Left ventricle myocardium inferior (tissue), 1 donor: ENCODE measurements at regions not wholly inside any gene's neighbourhood (a gene's known extent, or its start where the extent isn't known, plus 50 kb on each side); places are given as distances from the start of the nearest gene placed in this dataset.

Experiments used
- DNase-seq: peaks from one replicate; pipeline ENCODE4 v3.0.0-alpha.2; 2020
- H3K27ac ChIP-seq: fragments of 200-600 bp; replicated peaks from 2 replicates; pipeline ENCODE4 v1.8.0; 2021
- H3K27me3 ChIP-seq: fragments of 200-600 bp; 2 replicates; pipeline ENCODE4 v1.8.0; 2021; ENCODE audit warnings: low read depth
- H3K36me3 ChIP-seq: fragments of 200-600 bp; 2 replicates; pipeline ENCODE4 v1.8.0; 2021
- H3K4me1 ChIP-seq: fragments of 200-600 bp; 2 replicates; pipeline ENCODE4 v1.8.0; 2021
- H3K4me3 ChIP-seq: fragments of 200-600 bp; 2 replicates; pipeline ENCODE4 v1.8.0; 2021; ENCODE audit warnings: mild to moderate bottlenecking, moderate library complexity
- H3K9me3 ChIP-seq: fragments of 200-600 bp; replicated peaks from 2 replicates; pipeline ENCODE4 v1.8.0; 2021
- CTCF ChIP-seq: fragments of 200-600 bp; IDR thresholded peaks from 2 replicates; pipeline ENCODE4 v1.8.0; 2021; ENCODE audit warnings: antibody characterized with exemption, mild to moderate bottlenecking, borderline replicate concordance
- intact Hi-C: fragments of 100-400 bp; cut with micrococcal nuclease; formaldehyde crosslinking; loops from one replicate; pipeline ENCODE4 v1.11.0; 2022
- donor health status: DM: no; HTN: yes; CAD: no; lungs with severe emphysema.

- no peak overlapping the region for H3K4me3 ChIP-seq
- H3K36me3 ChIP-seq = no peaks in the 10 kb centered on the region
- no peaks in the 10 kb centered on the region for H3K27me3 ChIP-seq
- DNase-seq = no peak
- H3K4me1 ChIP-seq = no peaks in the 10 kb centered on the region
- no peak overlapping the region for H3K27ac ChIP-seq
- intact Hi-C loops = no loop called here
- TF ChIP-seq CTCF = no peak
- peaks cover 42% of the 10 kb centered on the region for H3K9me3 ChIP-seq
These were observed 793.6 kb upstream of the INTU start for GRCh38 chr4:126838941-126839679.

- H3K36me3 ChIP-seq = no peaks in the 10 kb centered on the region
- H3K4me3 ChIP-seq = no peak overlapping the region
- no peak for TF ChIP-seq CTCF
- intact Hi-C loops = no loop called here
- H3K4me1 ChIP-seq = no peaks in the 10 kb centered on the region
- no peak for DNase-seq
- peaks cover 15% of the 10 kb centered on the region for H3K9me3 ChIP-seq
- H3K27ac ChIP-seq = no peak overlapping the region
- no peaks in the 10 kb centered on the region for H3K27me3 ChIP-seq
These were observed 789.2 kb upstream of the INTU start for GRCh38 chr4:126843492-126844067.

GRCh38 chr4:126850286-126850685 lies 782.5 kb upstream of the INTU start:
- Histone ChIP-seq H3K9me3 (no peaks in the 10 kb centered on the region), H3K4me1 (no peaks in the 10 kb centered on the region), H3K36me3 (no peaks in the 10 kb centered on the region), H3K4me3 (no peak overlapping the region), H3K27me3 (no peaks in the 10 kb centered on the region), H3K27ac (no peak overlapping the region)
- intact Hi-C loops = no loop called here
- DNase-seq = no peak
- TF ChIP-seq CTCF = no peak

- no peak for TF ChIP-seq CTCF
- Histone ChIP-seq H3K36me3 (no peaks in the 10 kb centered on the region), H3K4me1 (no peaks in the 10 kb centered on the region), H3K27me3 (no peaks in the 10 kb centered on the region), H3K9me3 (no peaks in the 10 kb centered on the region), H3K27ac (no peak overlapping the region), H3K4me3 (no peak overlapping the region)
- DNase-seq = no peak
- intact Hi-C loops = no loop called here
These were observed 781.4 kb upstream of the INTU start for GRCh38 chr4:126851391-126851790.

GRCh38 chr4:126853715-126854114 lies 779.0 kb upstream of the INTU start:
- intact Hi-C loops = no loop called here
- Histone ChIP-seq H3K36me3 (no peaks in the 10 kb centered on the region), H3K4me1 (no peaks in the 10 kb centered on the region), H3K27me3 (no peaks in the 10 kb centered on the region), H3K9me3 (no peaks in the 10 kb centered on the region), H3K4me3 (no peak overlapping the region), H3K27ac (no peak overlapping the region)
- DNase-seq = no peak
- TF ChIP-seq CTCF = no peak
